ENCODE measurements at regions not wholly inside any gene's neighbourhood (a gene's known extent, or its start where the extent isn't known, plus 50 kb on each side); places are given as distances from the start of the nearest gene placed in this dataset.

- Mint-ChIP-seq H3K27ac (no peak overlapping the region), H3K36me3 (no peaks in the 10 kb centered on the region), H3K4me1 (no peaks in the 10 kb centered on the region), H3K9me3 (no peaks in the 10 kb centered on the region), H3K27me3 (peaks cover 3% of the 10 kb centered on the region), H3K4me3 (no peak overlapping the region)
Measured at GRCh38 chr2:240248721-240249422, 108.4 kb upstream of the OTOS start.

GRCh38 chr2:240249423-240250149 is 109.1 kb upstream of the OTOS start:
- H3K9me3 Mint-ChIP-seq, result no peaks in the 10 kb centered on the region
- H3K4me3 Mint-ChIP-seq, result no peak overlapping the region

GRCh38 chr2:240250150-240250984 is 109.9 kb upstream of the OTOS start:
- Mint-ChIP-seq H3K27me3 (peaks cover 4% of the 10 kb centered on the region), H3K4me1 (no peaks in the 10 kb centered on the region), H3K27ac (no peak overlapping the region), H3K4me3 (no peak overlapping the region), H3K9me3 (no peaks in the 10 kb centered on the region), H3K36me3 (no peaks in the 10 kb centered on the region)

More at GRCh38 chr2:240249423-240250149, 109.1 kb upstream of the OTOS start:
- peaks cover 3% of the 10 kb centered on the region for H3K27me3 Mint-ChIP-seq
- no peak overlapping the region for H3K27ac Mint-ChIP-seq
- no peaks in the 10 kb centered on the region for H3K4me1 Mint-ChIP-seq
- H3K36me3 Mint-ChIP-seq, result no peaks in the 10 kb centered on the region

- H3K36me3 Mint-ChIP-seq, result no peaks in the 10 kb centered on the region
- no peaks in the 10 kb centered on the region for H3K4me1 Mint-ChIP-seq
- H3K27me3 Mint-ChIP-seq, result peaks cover 4% of the 10 kb centered on the region
- no peaks in the 10 kb centered on the region for H3K9me3 Mint-ChIP-seq
- H3K27ac Mint-ChIP-seq, result no peak overlapping the region
- no peak overlapping the region for H3K4me3 Mint-ChIP-seq
Measured at GRCh38 chr2:240250985-240251847, 110.8 kb upstream of the OTOS start.

- Mint-ChIP-seq H3K9me3 (no peaks in the 10 kb centered on the region), H3K36me3 (no peaks in the 10 kb centered on the region), H3K4me1 (no peaks in the 10 kb centered on the region), H3K4me3 (no peak overlapping the region), H3K27me3 (peaks cover 4% of the 10 kb centered on the region), H3K27ac (no peak overlapping the region)
Measured at GRCh38 chr2:240251848-240252190, 111.4 kb upstream of the OTOS start.

- H3K27me3 Mint-ChIP-seq, result peaks cover 4% of the 10 kb centered on the region
- H3K36me3 Mint-ChIP-seq, result no peaks in the 10 kb centered on the region
- no peaks in the 10 kb centered on the region for H3K4me1 Mint-ChIP-seq
- H3K4me3 Mint-ChIP-seq, result no peak overlapping the region
- H3K9me3 Mint-ChIP-seq, result no peaks in the 10 kb centered on the region
- H3K27ac Mint-ChIP-seq, result no peak overlapping the region
Measured at GRCh38 chr2:240252191-240252871, 111.9 kb upstream of the OTOS start.

- H3K27ac Mint-ChIP-seq, result peak overlapping the region in 1 of 3 donors; percentile 74
- H3K4me3 Mint-ChIP-seq, result no peak overlapping the region
- no peaks in the 10 kb centered on the region for H3K36me3 Mint-ChIP-seq
- H3K27me3 Mint-ChIP-seq, result peaks cover 4% of the 10 kb centered on the region
- H3K4me1 Mint-ChIP-seq, result no peaks in the 10 kb centered on the region
- H3K9me3 Mint-ChIP-seq, result no peaks in the 10 kb centered on the region
Measured at GRCh38 chr2:240252872-240253511, 112.5 kb upstream of the OTOS start.

GRCh38 chr2:240253583-240254145 is 113.2 kb upstream of the OTOS start:
- H3K4me1 Mint-ChIP-seq, result no peaks in the 10 kb centered on the region
- peak overlapping the region in 1 of 4 donors; percentile 18 for H3K4me3 Mint-ChIP-seq
- peaks cover 4% of the 10 kb centered on the region for H3K27me3 Mint-ChIP-seq
- H3K36me3 Mint-ChIP-seq, result no peaks in the 10 kb centered on the region
- peak overlapping the region in 1 of 3 donors; percentile 74 for H3K27ac Mint-ChIP-seq
- H3K9me3 Mint-ChIP-seq, result no peaks in the 10 kb centered on the region

GRCh38 chr2:240254337-240255164 is 114.1 kb upstream of the OTOS start:
- no peak overlapping the region for H3K27ac Mint-ChIP-seq
- no peak overlapping the region for H3K4me3 Mint-ChIP-seq
- H3K4me1 Mint-ChIP-seq, result no peaks in the 10 kb centered on the region
- no peaks in the 10 kb centered on the region for H3K9me3 Mint-ChIP-seq
- H3K36me3 Mint-ChIP-seq, result no peaks in the 10 kb centered on the region
- H3K27me3 Mint-ChIP-seq, result peaks cover 4% of the 10 kb centered on the region

- Mint-ChIP-seq H3K4me3 (no peak overlapping the region), H3K27ac (no peak overlapping the region), H3K4me1 (no peaks in the 10 kb centered on the region), H3K9me3 (no peaks in the 10 kb centered on the region), H3K27me3 (peaks cover 4% of the 10 kb centered on the region), H3K36me3 (no peaks in the 10 kb centered on the region)
Measured at GRCh38 chr2:240255165-240255491, 114.7 kb upstream of the OTOS start.

- Mint-ChIP-seq H3K9me3 (peaks cover 0 to under 1% (median 0%) of the 10 kb centered on the region in 3 donors), H3K4me3 (no peak overlapping the region), H3K4me1 (peaks cover 0 to 2% (median 0%) of the 10 kb centered on the region in 3 donors), H3K27ac (no peak overlapping the region), H3K36me3 (no peaks in the 10 kb centered on the region), H3K27me3 (peaks cover 2% of the 10 kb centered on the region)
Measured at GRCh38 chr2:240255811-240256703, 115.6 kb upstream of the OTOS start.
